GM12864 (cell line): ENCODE measurements at regions not wholly inside any gene's neighbourhood (a gene's known extent, or its start where the extent isn't known, plus 50 kb on each side); places are given as distances from the start of the nearest gene placed in this dataset.

Experiments used
- DNase-seq: peaks from one replicate; pipeline ENCODE4 v3.0.0-alpha.2; 2011; ENCODE audit warnings: low read depth
- H3K4me3 ChIP-seq: 2 replicates; pipeline ENCODE4 v1.5.1; 2011; ENCODE audit warnings: mild to moderate bottlenecking, low read depth, low read length, control low read depth
- CTCF ChIP-seq: IDR thresholded peaks from 2 replicates; pipeline ENCODE4 v1.5.1; 2011; ENCODE audit warnings: low read depth, mild to moderate bottlenecking, moderate library complexity, low read length, control low read depth, inconsistent platforms; ENCODE audit errors: missing control alignments

DNA sequence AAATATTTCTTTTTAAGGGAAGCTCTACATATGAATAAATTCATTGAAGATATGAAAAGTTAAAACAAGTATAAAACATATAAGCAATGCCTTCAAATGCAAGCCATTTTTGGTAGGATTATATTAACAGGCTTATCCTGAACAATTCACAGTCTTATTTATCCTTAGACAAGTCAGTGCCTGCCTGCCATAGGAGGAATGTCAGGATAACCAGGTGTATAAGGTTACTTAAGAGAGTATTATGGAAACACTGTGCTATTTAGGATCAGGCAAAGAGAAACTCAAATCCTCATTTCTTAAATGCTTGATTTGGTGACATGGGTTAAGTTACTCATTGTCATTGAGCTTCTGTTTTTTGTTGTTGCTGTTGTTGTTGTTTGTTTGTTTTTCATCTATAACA, 2029.9 kb upstream of the AGA start:
- no peak for DNase-seq
- no peak for TF ChIP-seq CTCF
- H3K4me3 ChIP-seq: no peak overlapping the region

GRCh38 chr4:179478608-179479007, 2036.4 kb upstream of the AGA start:
- no peak overlapping the region for H3K4me3 ChIP-seq
- DNase-seq: no peak
- no peak for TF ChIP-seq CTCF

- DNase-seq: no peak
- no peak for TF ChIP-seq CTCF
- no peak overlapping the region for H3K4me3 ChIP-seq
Measured at GRCh38 chr4:179485781-179486180, 2043.5 kb upstream of the AGA start.

DNA sequence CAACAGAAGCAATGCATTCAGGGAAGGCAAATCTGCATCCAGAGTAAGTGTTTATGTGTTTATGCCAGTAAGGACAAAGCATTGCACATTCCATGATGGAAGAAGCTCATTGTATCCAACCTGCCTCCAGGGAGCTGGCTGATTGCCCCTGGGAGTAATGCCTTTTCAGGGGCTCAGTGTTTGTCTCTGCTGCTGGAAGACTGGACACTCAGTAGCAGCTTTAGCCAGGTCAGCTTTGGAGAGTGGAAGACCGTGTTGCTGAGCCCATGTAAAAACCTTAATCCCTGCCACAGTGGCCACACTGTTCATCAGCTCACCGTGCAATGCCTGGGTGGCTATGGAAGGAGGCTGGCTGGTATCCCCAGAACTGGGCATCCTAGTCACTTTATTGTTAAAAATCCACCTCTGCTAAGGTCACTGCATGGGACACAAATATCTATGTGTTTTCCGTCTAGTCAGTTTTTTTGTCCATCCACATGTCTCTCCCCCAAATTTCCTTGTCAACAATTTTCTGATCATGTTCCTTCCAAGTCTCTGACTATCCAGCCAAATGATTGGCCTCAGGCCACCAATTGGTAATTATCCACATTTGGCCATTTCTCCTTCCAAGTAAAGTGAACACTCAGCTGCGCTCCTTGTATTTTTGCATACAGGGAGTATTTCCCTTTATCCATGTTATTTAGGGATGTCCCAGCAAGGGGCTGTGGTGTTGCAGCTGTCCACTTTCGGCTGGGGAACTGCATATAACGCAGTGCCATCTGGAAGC, 2044.5 kb upstream of the AGA start:
- DNase-seq: no peak
- H3K4me3 ChIP-seq: no peak overlapping the region
- TF ChIP-seq CTCF: no peak

DNA sequence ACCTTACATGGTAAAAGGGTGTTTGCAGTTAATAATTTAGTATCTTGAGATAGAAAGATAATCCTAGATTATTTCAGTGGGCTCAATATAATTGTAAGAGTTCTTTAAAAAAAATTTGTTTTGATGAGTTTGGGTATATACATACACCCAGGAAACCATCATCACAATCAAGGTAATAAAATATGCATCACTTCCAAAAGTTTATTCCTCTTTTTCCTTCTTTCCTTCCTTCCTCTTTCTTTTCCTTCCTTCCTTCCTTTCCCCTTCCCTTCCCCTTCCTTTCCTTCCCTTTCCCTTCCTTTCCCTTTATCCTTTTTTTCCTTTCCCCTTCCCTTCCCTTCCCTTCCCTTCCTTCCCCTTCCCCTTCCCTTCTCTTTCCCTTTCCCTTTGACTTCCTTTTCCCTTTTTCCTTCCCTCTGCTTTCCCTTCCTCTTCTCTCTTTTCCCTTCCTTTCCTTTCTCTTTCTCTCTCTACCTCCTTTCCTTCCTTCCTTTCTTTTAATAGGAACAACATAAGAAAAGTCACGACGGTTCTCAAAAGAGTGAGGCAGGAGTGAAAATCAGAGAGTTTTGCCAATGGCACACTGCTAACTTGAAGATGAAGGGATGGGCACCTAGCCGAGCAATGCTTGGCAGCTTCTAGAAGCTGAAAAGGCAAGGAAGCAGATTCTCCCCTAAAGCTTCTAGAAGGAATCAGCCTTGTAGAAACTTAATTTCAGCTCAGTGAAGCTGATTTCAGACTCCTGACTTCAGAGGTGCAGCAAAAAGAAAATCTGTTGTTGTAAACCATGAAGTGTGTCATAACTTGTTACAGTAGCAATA, 2050.2 kb upstream of the AGA start:
- no peak for DNase-seq
- H3K4me3 ChIP-seq: no peak overlapping the region
- TF ChIP-seq CTCF: no peak

DNA sequence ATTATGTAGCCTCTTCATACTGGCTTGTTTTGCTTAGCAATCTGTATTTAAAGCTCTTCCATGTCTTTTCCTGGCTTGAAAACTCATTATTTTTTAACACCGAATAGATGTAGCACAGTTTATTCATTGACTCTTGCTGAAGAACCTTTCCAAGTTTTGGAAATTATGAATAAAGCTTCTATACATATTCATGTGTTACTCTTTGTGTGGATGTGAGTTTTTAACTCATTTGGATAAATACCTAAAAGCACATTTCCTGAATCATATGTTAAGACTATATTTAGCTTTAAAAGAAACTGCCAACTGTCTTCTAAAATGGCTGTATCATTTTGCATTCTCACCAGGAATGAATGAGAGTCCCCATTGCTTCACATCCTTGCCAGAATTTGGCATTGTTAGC, 2061.7 kb upstream of the AGA start:
- H3K4me3 ChIP-seq: no peak overlapping the region
- DNase-seq: no peak
- TF ChIP-seq CTCF: no peak
